ENCODE measurements at regions not wholly inside any gene's neighbourhood (a gene's known extent, or its start where the extent isn't known, plus 50 kb on each side); places are given as distances from the start of the nearest gene placed in this dataset.

DNA sequence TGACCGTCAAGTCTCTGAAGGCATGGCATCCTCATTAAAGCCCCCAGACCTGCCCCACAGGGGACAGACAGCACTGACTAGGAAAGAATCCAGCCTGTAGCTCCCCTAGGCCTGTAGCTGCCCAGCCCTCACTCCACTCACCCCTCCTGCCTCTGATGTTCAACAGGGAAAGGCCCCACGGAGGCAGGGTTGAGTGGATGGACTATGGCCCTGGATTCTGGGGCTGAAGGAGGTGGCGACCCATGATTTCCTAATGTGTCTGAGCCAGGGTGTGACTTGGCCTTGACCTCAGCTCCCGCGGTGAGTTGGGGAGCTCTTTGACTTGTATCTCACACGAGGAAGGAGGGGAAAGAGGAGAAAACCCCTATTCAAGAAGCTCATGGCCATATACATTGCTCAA, 238.5 kb upstream of the CSF3R start:
- DNase-seq (ENCODE audit: low spot score): no peak

DNA sequence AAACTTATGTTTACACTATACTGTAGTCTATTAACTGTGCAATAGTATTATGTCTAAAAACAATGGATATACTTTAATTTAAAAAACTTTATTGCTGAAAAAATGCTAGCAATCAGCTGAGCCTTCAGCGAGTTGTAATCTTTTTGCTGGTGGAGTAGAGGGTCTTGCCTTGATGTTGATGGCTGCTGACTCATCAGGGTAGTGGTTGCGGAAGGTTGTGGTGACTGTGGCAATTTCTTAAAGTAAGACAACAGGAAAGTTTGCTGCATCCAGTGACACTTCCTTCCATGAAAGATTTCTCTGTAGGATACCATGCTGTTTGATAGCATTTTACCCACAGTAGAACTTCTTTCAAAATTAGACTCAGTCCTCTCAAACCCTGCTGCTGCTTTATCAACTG, 234.7 kb upstream of the CSF3R start:
- DNase-seq (ENCODE audit: low spot score): no peak

DNA sequence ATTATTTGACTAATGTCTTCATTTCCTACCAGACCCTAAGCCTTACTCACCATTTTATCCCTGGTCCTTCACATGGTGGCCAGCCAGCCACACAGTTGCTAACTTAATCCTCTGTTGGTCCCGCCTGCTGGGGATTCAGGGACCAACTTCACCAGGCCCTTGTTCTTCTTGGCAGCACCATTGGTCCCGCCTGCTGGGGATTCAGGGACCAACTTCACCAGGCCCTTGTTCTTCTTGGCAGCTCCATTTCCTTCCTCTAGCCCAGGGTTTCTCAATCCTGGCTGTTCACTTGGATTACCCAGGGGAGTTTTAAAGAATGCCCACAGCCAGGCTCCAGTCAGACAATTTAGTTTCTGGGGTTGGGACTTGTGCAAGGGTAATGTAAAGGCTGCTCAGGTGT, 233.1 kb upstream of the CSF3R start:
- DNase-seq (ENCODE audit: low spot score): no peak

DNA sequence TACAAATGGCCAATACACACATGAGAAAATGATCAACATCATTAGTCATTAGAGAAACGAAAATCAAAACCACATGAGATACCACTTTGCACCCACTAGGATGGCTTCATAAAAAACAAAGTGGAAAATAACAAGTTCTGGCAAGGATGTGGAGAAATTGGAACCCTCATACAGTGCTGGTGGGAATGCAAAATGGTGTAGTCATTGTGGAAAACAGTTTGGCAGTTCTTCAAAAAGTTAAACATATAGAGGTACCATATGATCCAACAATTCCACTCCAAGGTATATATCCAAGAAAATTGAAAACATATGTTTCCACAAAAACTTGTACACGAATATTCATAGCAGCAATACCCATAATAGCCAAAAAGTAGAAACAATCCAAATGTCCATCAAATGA, 231.6 kb upstream of the CSF3R start:
- DNase-seq (ENCODE audit: low spot score): no peak

DNA sequence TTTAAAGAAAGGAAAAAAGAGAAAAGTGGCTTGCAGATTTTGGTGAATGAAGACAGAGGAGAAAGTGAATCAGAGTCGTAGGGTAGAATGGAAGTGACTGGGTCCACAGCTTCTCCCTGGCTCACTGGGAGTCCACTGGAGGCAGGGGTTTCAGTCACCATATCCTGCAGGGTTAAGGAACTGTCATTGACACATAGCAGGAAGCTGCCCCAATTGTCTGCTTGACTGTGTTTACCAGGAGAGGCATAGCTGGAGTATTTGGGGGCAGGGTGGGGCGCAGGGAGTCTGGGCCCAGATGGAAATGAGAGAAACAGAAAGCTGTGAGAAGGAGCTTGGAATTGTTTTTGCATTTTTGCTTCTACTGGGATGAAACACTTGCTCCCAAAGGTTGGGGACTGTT, 228.8 kb upstream of the CSF3R start:
- no peak for DNase-seq (ENCODE audit: low spot score)

DNA sequence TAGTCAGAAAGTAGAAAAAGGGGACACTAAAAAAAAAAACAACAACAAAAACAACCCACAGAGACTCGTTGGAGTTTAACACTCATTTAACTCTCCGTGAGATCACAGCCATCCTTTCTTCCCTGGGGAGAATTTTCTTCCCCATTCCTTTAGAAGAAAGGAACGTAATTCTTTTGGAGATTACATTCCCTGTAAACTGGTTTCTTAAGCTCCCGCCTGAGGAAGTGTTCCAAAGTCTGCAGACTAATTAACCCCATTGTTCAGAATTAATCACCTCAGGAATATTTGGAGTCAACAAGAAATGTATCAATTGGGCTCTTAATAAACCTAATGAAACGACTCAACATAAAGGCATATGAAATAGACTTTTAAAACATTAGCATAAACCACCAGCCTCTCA, 228.2 kb upstream of the CSF3R start:
- DNase-seq (ENCODE audit: low spot score): no peak

DNA sequence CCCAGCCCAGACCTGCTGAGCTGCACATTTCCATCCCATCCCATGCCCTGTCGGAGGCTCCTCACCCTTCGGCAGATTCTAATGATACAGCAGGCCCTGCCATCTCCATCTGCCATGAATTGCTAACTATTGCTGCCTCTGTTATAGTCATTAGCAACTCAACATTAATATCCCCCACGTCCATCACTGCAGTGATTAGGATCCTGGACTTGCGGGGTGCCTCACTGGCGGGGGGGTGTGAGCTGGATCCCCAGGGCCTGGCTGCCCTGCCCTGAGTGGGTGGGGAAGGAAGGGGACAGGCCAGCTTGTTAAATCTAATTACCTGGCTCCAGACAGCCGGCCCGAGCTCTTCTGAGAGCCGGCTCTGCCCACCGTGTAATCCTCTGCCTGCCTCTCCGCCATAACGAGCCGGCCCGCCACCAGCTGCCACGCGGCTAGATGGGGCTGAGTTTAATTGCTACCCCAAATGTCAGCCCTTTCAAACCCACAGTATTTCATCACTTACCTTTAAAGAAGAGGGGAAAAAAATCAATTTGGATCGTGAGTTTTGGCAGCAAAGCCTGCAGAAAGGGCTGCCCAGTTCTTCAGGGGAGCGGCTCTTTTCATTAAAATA, 227.3 kb upstream of the CSF3R start:
- no peak for DNase-seq (ENCODE audit: low spot score)

DNA sequence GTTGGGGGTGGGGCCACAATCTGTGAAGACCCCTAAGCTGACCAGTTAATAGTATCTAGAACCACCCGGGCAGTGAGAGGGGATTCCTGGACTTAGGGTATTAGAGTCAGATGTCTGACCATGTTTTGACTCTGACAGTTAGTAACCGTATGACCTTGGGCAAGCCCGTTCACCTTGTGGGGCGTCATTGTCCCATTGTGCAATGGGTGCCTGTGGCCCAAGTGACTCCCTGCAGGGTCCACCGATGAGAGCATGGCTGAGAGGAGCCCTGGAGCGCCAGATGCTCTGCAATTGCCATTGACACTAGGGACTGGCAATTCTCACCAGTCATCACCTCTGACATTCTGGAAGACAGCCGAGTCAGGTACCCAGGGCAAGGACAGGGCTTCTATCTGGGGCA, 225.9 kb upstream of the CSF3R start:
- DNase-seq (ENCODE audit: low spot score): no peak

DNA sequence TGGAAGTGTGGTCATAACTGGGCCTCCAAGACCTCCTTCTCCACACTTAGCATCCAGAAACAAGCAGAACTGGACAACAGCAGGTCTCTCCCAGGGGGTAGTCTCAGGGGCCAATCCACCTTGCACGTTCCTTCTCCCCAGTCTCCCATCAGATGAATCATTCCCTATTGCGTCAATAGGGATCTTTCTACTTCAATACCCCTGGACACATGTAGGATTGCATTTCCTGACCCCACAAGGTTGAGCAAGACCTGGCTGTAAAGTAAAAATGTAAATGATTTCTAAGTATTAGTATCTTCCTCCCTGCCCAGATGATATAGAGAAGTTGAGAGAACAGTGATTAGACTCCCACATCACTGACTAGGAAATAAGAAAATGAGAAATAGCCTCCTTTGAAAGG, 224.5 kb upstream of the CSF3R start:
- no peak for DNase-seq (ENCODE audit: low spot score)

DNA sequence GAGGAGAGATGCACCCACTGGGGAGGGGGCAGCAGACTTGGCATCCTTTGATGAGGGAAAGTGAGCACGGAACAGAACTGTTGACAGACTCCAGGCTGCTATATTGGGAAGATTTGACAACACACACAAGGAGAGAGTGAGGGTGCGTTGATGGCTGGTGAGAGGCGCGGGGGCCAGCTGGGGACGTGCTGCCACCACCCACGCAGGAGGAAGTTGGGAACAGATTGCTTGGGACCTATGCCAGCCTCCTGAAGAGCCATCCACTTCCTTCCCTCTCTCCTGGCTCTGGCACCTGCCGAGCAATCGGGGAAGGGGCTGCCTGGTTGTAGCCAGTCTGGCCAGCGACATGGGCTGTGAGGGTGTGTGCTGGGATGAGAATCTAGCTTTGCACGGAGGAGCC, 223.7 kb upstream of the CSF3R start:
- no peak for DNase-seq (ENCODE audit: low spot score)

DNA sequence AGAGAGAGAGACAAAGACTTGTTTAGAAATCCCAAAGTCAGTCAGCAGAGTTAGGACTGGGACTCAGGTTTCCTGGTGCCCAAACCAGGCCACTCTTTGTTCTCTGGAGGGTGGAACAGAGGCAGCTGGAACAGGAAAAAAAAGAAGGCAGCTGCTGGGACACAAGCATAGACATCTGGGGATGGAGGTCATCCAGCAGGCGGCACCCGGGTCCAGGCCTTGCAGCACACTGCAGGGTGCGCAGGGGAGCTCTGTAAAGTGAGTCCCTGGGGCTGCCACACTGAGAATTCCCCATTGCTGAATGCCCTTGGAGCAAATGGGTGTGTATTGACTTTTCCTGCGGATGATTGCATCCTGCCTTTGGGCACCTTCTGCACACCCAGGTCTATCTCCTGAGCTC, 222.9 kb upstream of the CSF3R start:
- DNase-seq (ENCODE audit: low spot score): no peak

DNA sequence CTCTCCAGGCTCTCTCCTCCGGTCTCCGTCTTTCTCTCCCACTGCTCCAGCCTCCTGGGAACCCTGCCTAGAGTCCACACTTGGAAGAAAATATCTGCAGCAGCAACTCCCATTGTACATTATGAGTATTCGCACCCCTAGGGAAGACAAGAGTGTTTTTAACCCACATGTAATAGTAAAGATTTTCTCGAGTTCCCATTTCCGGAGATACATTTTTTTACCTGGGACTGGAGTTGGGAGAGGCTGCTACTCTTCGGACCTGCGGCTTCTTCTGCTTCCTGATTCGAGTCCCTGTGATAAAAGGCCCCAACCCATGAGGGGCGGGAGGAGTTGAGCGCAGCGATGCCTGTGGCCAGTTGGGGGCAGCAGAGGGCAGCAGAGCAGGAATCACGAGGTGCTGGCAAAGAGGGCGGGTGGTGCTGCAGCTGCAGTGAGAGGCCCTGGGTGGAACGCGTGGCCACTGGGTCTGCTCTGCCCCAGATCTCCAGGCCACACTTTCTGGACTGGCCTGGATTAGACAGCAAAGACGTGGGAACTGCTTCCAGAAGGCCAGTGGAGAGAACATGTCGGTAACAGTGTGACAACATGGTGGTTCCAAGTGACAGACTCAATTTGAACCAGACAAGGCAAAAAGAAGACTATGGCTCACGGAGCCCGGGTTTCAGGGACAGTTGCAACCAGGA, 221.0 kb upstream of the CSF3R start:
- peak; percentile 25 for DNase-seq (ENCODE audit: low spot score)

DNA sequence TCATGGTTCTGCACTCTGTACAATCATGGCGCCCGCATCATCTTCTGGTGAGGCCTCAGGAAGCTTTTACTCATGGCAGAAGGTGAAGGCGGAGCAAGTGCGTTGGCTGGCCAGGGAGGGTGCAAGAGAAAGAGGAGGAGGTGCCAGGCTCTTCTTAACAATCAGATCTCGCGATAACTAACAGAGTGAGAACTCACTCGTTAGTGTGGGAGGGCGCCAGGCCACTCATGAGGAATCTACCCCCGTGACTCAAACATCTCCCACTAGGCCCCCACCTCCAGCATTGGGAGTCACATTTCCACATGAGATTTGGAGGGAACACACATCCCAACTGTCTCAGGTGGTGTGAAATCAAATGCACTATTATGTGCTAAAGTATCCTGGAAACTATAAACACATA, 220.2 kb upstream of the CSF3R start:
- no peak for DNase-seq (ENCODE audit: low spot score)

DNA sequence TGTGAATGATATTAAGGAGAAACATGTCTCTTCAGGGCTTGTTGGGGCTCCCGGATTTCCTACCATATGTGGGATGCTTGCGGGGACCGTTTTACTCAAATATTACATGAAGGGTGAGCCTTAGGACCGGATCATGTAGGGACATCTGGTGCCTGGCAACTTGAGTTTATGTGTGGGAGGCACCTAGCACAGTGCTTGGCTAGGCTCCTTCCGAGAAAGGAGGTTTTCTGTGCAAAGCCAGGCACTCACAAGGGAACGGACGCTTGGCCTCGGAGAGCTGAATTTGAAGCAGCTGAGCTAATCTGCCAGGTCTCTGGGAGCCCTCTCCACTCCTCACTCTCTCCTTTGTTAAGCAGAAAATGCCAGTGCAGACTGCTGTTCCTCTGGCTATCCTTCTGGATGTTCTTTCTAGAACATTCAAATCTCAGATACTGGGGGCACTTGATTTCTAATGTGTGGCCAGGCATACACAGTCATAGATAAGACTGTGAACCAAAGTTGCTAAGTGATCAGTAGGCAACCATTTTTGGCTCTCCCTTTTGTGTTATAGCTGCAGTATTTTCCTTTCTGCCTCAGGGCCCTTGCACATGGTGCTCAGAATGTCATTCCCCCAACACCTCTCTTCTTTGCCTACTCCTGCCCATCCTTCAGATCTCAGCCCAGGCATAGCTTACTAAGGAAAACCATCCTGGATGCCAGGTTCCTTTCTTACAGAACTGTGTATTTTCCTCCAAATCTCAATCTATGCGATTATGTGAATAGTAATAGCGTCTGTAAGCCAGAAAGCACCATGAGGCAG, 216.6 kb upstream of the CSF3R start:
- no peak for DNase-seq (ENCODE audit: low spot score)

DNA sequence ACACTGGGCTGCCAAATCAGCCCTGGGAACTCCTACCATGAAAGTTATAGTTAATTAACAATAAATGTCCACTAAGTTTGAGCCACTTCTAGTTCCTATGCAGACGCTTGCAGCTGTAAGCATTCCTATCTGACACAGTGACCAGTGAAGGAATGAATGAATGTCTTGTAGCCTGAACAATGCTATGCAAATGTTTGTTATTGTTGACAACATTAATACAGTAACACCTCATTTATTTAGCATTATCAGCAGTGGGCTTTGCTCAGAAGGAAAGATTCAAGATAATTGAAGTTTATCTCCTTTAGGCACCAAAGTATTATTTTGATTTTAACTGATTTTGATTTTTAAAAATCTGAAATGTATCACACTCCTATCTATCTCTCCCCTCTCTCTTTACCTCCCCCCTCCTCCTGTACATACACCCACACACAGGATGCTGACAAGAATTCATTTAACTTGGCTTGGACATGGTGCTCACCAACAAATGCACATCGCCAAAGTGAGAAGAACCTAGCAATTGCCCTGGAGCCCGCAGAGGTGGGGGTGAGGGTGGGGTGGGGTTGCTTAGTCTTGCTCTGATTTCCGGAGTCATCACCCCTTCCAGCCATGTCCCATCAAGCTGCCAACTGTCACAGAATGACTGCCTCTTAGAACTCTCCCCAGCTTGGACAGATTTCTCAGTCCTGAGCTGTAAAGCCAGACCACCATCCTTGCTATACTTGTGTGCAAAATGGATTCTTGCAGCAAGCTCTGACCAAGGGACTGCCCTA, 215.3 kb upstream of the CSF3R start:
- no peak for DNase-seq (ENCODE audit: low spot score)

DNA sequence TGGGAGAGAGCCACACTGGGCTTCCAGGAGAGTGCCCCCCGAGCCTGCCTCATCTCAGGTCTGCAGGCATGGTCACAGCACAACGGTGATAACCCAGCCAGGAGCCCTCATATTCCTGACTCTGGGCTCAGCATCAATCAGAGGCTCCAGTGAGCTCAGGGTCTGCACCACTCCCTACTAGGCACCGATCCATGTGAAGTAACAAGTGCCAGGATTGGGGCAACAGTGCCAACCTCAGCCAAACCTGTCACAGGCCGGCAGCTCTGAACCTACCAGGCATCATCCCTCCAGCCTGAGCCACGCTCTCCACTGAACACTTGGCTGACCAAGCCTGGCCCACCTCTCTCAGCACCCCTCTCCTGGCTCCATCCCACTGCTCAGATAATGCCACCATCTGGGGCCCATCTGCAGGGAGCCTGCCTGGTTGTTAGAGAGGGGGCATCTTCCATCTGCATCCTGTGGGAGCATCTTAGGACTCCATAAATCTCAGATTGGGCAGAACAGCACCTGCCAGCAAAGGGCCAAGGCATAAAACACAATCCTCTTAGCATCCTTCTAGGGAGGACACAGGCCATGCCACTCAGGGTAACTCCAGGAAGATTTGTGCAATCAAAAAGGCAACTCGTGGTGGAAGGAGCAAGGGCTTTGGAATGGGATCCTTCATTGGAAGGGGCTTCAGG, 213.7 kb upstream of the CSF3R start:
- DNase-seq (ENCODE audit: low spot score): no peak

DNA sequence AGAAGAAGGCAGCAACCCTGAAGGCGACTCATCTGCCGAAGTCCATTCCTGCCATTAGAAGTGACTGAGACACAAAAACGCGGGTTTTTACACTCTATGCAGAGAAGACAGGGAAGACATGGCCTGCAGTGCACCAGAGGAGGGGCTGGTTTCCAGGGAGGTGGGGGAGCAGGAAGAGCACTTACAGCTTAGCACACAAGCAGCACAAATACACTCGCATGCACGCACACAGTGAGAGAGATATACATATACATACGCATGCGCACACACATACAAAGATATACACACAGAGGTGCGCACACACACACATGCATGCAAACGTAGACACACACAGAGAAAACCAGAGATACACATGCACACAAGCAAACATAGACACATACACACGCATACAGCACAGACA, 210.9 kb upstream of the CSF3R start:
- DNase-seq (ENCODE audit: low spot score): no peak

DNA sequence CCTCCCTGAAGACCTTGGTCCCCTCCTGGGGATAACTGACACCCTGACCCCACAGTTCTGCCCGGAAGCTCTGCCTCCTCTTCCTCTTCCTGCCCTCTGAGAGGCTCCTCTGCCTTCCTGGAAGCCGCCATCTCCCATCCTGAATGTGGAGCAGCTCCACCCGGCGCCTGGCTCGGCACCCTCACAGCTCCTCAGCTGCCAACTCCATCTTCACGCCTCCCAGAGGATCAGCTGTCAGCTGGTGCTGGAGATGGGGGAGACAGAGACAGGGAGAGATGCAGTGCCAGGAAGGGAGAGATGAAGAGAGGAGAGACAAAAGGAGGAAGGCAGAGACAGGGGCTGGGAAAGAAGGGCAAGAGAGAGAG, 210.4 kb upstream of the CSF3R start:
- DNase-seq (ENCODE audit: low spot score): no peak

DNA sequence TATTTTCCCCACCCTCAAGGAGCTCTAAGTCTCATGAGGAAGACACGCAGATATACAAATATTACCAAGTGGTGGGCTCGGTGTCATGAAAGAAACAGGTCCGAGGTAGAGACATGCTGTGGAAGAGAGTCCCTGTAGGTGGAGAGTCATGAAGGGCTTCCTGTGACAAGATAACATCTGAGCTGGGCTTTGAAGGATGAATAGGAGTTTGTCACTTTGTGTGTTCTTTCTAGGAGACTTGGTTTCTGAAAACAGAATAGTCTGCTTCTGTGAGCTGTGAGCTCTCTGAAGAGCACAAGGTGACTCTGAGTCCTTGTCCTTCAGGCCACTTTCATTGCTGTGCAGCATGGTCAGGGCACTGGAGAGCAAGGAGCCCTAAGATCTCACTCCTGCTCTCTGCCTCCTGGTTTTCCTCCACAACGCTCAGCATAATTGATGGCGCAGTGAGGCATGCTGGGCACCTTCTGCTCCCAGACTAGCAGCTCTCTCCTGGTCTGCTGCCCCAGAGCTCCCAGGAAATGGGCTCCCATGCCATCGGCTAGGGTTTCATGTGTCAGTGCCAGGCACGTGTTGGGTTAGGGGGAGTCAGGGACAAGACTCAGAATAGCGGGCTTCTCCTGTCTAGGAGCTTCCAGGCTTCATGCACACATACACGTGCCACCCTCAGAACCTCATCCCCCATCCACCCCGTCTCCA, 209.9 kb upstream of the CSF3R start:
- DNase-seq (ENCODE audit: low spot score): no peak

DNA sequence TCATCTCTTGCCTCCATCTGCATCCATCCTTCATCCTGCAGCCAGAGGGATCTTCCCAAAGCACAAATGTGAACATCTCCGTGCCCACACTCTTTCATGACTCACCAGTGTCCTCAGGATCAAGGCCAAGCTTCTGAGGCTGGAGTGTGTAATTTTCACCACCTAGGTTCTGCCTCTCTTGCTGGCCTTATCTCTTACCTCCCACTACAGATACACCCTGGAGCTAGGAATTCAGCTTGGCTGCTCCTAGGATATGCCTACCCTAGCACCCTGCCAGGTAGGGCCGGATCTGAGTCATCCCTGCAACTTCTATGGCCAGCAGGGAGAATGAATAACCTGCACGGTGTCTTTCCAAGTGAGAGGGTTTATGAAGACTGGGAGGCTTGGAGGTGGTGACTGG, 208.7 kb upstream of the CSF3R start:
- no peak for DNase-seq (ENCODE audit: low spot score)

DNA sequence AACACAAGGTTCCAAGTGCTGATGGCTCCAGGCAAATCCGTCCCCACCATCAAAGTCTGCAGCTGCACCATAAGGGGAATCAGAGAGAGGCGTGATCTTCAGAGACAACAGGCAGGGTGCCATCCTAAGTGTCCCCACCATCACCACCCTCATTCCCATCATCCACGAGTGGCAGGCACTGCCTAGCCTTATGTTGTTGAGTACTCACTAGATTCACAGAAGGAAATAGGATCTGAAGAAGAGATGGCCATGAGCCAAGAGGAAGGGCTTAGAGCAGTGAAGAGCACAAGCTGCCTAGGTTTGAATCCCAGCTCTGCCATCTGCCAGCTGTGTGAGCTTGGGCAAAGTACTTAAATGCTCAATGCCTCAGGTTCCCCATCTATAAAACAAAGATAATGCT, 207.3 kb upstream of the CSF3R start:
- DNase-seq (ENCODE audit: low spot score): no peak

DNA sequence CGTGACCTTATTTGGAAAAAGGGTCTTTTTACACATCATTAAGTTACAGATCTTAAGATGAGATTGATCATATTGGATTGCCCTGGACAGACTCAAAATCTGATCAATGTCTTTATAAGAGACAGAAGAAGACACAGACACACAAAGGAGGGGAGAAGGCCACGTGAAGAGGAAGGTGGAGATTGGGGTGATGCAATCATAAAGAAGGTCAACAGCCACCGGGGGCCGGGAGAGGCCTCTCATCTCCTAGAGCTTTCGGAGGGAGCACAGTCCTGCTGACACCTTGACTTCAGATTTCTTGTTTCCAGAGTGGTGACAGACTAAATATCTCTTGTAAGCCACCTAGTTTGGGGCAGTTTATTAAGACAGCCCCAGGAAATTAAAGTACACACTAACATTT, 204.6 kb upstream of the CSF3R start:
- no peak for DNase-seq (ENCODE audit: low spot score)

Data from hematopoietic multipotent progenitor cell treated with erythropoietin and hydrocortisone succinate and interleukin-3 and kit ligand, for 17 days (in vitro differentiated cells).